ENCODE measurements at regions not wholly inside any gene's neighbourhood (a gene's known extent, or its start where the extent isn't known, plus 50 kb on each side); places are given as distances from the start of the nearest gene placed in this dataset.
"Not testable (repeated sequence)": the region's sequence is repeated elsewhere in the genome, so short reads cannot be mapped to it uniquely, and the experiment has no call there.

GRCh38 chr1:232715154-232715553 lies 85.2 kb upstream of the SIPA1L2 start:
- DNase-seq = no peak

- not testable (repeated sequence) for DNase-seq
Observed at GRCh38 chr1:232717911-232718310, 87.3 kb upstream of the MAP10 start.

DNA sequence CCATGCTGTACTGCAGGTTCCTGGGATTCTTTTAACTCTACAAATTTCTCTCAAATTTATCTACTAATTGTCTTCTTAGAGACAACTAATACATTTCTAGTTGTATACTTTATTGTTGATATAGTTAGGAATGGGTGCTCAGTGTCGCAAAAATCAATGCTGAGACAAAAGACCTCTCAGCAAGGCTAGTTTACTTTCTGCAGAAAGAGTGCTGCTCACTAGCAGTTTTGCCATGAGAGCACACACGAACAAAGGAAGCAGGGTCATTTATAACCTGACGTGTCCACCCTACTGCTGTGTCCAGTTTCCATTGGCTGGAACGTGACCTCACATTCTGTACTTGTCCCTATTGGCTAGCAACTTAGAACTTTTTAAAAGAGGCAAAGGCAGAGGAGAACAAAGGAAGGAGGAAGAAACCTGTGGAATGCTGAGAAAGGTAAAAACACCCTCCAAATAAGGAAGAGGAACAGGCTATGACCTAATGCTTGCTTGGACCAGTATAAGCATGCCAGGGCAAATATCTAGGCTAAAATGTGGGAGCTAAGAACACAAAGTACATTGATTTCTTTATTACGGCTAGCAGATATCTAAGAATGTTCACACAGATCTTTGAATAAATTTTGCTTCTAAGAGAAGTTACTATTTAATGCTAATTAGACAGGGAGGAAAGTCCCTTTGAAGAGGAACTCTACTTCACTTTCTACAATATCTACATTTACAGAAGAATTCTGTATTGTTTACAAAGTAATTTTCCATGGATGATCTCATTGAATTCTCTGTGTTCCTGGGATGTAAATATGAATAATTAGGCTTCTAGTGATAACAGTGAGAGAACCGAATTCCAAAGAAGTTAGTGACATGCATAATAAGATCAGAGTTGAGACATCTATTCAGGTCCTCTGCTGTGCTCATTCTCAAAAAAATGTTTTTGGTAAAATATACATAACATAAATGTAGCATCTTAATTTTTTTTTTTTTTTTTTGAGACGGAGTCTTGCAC lies 86.0 kb upstream of the MAP10 start:
- no peak for DNase-seq

DNA sequence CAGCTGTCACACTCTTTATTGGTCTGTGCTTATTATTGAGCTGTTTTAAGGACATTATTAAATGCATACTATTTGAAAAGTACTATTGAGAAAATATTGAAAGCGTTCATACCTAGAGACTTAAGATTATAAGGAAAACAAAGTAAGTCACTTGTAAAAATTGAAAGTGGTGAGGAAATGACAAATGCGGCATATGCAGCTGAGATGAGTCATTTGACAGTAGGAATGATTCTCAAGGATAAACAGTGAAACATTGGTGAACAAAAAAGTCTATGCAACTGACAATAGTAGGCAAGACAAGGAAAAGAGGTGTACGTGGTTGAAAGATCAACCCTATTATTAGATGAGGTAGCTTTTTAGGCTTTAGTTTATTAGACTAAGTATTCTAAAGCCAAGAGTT lies 82.6 kb upstream of the MAP10 start:
- no peak for DNase-seq

DNA sequence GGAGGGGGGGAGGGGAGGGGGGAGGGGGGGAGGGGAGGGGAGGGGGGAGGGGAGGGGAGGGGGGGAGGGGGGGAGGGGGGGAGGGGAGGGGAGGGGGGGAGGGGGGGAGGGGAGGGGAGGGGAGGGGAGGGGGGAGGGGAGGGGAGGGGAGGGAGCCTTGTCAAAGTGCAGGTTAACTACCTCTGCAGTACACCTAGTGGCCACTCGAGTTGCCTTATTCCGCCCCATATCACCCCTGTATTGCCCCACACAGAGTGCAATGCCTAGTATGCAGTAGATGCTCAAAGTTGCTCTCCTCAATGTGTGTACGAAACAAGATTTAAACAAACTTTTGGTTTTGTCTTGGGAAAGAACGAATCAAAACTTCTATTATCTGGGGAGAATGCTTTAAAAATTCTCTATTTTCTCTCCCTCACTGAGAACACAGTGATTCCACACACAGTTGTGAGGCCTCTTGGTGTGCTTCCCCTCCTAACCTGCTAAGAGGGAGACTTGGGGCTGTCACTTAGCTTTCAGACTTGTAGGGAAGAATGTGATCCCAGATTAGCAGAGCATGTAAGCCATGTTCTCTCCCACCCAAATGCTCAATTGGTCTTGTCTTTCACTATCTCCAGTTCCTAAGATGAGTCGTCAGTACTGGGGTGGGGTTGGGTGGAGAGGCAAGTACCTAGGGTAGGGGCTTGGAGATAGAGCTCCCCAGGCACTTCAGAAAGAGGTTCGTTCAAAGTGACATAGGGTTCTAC lies 79.7 kb upstream of the MAP10 start:
- DNase-seq = no peak

DNA sequence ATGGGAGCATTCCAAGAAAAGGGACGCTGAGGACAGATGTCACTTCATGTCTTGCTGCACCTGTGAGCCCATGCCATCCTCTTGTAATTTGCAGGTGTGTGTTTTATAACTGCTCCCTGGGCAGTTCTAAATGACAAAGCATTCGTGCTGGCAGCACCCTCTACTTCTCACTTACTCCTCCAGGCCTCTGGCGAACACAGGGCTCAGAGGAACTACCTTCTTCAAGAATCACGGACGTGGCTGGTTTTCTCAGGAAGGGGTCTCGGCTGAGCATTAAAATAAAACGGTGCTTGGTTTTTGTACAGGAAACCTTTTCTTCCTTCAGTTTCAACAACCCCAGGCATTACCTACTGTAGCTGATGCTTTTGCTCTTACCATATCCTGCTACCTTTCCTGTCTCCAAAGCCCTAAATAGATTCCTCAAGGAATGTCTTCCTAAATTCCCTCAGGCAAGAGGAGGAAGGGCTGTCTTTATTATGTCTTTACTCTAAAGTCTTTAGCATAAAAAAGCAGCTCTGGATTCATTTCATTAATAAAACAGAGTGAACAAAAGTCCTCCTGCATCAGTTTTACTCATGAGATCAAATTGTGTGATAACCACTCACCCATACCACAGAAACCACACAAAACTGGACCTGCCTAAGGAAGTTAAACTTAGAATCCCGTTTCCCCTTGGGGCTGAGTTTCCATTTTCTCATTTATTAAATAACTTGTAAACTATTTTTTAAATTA lies 79.0 kb upstream of the MAP10 start:
- DNase-seq = no peak

DNA sequence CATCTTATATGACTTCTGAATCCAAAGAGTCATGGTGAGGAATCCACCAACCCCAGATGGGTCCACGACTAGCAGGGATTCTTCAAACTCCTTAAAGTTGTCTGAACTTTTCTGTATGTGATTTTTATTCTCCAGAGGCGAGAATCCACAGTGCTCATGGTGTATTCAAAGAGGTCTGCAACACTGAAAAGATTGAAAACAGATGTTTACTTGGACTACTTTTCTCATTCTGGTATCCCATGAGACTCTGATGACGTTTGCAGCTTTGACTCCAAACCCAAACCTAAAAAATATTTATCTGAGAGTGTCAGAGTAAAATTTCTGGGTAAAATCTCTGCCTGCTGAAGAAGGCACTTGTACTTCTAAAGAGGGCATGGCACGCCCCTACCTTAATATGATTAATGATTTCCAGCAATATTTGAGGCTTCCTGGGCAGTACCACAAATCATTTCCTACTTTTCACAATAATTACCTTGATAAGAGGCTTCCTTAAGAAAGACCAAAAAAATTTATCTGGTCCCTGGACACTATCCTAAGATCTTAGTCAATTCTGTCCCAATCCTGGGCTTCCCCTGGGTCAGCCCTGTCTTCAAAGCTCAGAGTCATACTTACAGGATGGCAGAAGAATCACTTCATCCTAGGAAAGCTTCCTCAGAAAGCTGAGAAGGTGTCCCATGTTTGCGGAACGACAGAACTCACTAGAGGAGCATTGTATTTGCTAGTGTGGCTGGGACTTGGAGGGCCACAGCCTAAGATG lies 76.5 kb upstream of the MAP10 start:
- no peak for DNase-seq

DNA sequence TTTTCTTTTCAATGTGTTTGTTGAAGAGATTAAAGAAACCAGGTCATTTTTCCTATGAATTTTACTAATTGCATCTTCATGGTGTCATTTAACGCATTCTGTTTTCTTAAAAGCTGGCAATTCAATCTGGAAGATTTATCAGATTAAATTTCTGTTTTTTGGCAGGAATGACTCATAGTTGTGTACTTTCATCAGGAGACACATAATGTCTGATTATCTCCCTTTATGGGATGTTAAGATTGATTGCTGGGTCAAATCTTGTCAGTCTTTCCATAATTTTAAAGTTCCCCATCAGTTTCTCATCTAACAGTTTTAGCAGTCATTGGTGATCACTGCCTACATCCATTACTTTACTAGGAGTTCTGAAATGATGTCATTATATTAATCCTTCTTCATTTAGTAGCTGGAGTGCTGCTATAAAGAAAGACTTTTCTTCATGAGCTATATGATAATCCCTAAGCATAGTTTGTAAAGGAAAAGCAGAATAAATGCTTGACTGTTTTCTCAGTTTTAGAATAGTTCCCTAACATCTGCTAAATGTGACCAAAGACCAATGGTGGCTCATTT lies 72.8 kb upstream of the MAP10 start:
- no peak for DNase-seq

DNA sequence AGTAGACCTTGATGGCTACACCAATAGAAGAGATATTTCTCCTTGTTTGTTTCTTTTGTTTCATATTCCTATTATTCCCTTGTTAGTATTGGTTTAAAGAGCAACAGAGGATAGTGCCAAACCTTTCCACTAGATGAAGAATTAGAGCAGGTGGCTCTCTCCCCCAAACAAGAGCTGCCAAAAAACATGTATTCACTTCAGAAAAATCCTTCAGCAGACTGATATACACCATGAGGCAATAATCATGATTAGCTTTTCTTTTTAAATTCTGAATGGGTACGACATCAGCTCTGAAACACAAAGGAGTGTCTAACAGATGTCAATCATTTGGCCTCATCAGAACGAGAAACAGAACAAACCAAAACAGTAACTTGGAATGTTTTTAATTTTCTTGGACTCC lies 67.3 kb upstream of the MAP10 start:
- DNase-seq = no peak

DNA sequence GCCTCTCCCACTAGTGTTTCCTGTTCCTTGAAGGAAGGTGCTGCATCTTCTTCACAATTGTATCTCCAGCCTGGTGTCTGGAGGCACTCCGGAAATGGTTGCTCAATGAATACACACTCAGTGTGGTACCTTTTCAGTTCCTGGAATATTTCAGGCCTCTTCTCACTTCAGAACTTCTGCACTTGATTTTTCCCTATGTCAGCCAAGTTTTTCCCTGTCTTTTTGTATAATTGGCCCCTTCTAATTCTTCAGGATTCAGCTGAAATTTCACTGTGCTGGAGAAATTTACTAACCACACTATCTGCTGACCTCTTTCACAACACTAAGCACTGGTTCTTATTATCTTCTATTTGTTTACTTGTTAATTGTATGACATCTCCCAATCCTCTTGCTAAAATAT lies 61.2 kb upstream of the MAP10 start:
- no peak for DNase-seq

GRCh38 chr1:232744847-232745246 lies 60.4 kb upstream of the MAP10 start:
- DNase-seq = no peak

GRCh38 chr1:232745698-232746097 lies 59.5 kb upstream of the MAP10 start:
- DNase-seq = not testable (repeated sequence)

GRCh38 chr1:232748910-232749368 lies 56.3 kb upstream of the MAP10 start:
- DNase-seq = no peak

- DNase-seq = no peak
Observed at GRCh38 chr1:232751393-232752140, 53.6 kb upstream of the MAP10 start.

DNA sequence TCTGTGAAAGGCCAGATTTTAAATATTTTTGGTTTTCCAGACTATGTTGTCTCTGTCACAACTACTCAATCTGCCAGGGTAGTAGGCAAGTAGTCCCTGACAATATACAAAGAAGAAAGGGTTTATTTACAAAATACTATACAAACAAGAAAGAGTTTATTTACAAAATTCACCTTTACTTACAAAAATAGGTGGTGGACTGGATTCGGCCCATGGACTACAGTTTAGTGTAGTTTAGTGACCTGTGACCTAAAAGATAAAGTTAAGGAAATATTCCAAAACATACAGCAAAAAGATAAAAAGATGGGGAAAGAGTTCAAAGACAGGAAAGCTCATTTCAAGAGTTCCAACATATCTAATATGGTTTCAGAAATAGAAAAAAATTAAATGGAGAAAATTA lies 52.9 kb upstream of the MAP10 start:
- no peak for DNase-seq

- DNase-seq = no peak
Observed at GRCh38 chr1:232754930-232755329, 50.3 kb upstream of the MAP10 start.
